Chondrocyte (in vitro differentiated cells): ENCODE measurements at regions not wholly inside any gene's neighbourhood (a gene's known extent, or its start where the extent isn't known, plus 50 kb on each side); places are given as distances from the start of the nearest gene placed in this dataset.
"Not testable (repeated sequence)": the region's sequence is repeated elsewhere in the genome, so short reads cannot be mapped to it uniquely, and the experiment has no call there.

Experiments used
- DNase-seq: peaks from one replicate; pipeline ENCODE4 v3.0.0; 2021; ENCODE audit warnings: mixed read lengths, low spot score
- H3K27ac Mint-ChIP-seq: one replicate; pipeline ENCODE4 v1.8.0; 2021; ENCODE audit warnings: mild to moderate bottlenecking, moderate library complexity, mixed read lengths; ENCODE audit not compliant: unreplicated experiment
- H3K27me3 Mint-ChIP-seq: 2 replicates; pipeline ENCODE4 v1.8.0; 2021; ENCODE audit warnings: low read depth, mixed read lengths
- H3K36me3 Mint-ChIP-seq: 2 replicates; pipeline ENCODE4 v1.8.0; 2021; ENCODE audit warnings: low read depth, mixed read lengths
- H3K4me1 Mint-ChIP-seq: 2 replicates; pipeline ENCODE4 v1.8.0; 2021; ENCODE audit warnings: low read depth, mild to moderate bottlenecking, mixed read lengths
- H3K4me3 Mint-ChIP-seq: one replicate; pipeline ENCODE4 v1.8.0; 2021; ENCODE audit warnings: mild to moderate bottlenecking, moderate library complexity, mixed read lengths; ENCODE audit not compliant: unreplicated experiment
- H3K9me3 Mint-ChIP-seq: 2 replicates; pipeline ENCODE4 v1.8.0; 2021; ENCODE audit warnings: low read depth, mixed read lengths
- TF ChIP-seq, protein P1 (sequence below): fragments of 200-600 bp; sonication (generic); IDR thresholded peaks from 2 replicates; pipeline ENCODE4 v1.5.0; 2021; ENCODE audit warnings: antibody characterized with exemption, mild to moderate bottlenecking, moderate library complexity

DNA sequence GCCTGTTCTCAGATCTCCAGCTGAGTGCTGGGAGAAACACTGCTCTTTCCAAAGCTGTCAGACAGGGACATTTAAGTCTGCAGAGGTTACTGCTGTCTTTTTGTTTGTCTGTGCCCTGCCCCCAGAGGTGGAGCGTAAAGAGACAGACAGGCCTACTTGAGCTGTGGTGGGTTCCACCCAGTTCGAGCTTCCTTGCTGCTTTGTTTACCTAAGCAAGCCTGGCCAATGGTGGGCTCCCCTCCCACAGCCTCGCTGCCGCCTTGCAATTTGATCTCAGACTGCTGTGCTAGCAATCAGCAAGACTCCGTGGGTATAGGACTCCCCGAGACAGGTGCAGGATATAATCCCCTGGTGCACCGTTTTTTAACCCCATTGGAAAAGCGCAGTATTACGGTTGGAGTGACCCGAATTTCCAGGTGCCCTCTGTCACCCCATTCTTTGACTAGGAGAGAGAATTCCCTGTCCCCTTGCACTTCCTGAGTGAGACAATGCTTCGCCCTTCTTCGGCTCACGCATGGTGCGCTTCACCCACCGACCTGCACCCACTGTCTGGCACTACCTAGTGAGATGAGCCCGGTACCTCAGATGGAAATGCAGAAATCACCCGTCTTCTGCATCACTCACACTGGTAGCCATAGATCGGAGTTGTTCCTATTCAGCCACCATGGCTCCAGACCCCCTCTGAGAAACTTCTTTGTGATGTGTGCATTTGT is 650.3 kb upstream of the ALG10B start:
- Mint-ChIP-seq H3K36me3 (no peaks in the 10 kb centered on the region), H3K4me3 (no peak overlapping the region), H3K27ac (no peak overlapping the region), H3K27me3 (no peaks in the 10 kb centered on the region), H3K4me1 (no peaks in the 10 kb centered on the region), H3K9me3 (peaks cover 53% of the 10 kb centered on the region)
- peak; percentile 29 for DNase-seq
- TF ChIP-seq, protein P1, sequence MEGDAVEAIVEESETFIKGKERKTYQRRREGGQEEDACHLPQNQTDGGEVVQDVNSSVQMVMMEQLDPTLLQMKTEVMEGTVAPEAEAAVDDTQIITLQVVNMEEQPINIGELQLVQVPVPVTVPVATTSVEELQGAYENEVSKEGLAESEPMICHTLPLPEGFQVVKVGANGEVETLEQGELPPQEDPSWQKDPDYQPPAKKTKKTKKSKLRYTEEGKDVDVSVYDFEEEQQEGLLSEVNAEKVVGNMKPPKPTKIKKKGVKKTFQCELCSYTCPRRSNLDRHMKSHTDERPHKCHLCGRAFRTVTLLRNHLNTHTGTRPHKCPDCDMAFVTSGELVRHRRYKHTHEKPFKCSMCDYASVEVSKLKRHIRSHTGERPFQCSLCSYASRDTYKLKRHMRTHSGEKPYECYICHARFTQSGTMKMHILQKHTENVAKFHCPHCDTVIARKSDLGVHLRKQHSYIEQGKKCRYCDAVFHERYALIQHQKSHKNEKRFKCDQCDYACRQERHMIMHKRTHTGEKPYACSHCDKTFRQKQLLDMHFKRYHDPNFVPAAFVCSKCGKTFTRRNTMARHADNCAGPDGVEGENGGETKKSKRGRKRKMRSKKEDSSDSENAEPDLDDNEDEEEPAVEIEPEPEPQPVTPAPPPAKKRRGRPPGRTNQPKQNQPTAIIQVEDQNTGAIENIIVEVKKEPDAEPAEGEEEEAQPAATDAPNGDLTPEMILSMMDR, result no peak

DNA sequence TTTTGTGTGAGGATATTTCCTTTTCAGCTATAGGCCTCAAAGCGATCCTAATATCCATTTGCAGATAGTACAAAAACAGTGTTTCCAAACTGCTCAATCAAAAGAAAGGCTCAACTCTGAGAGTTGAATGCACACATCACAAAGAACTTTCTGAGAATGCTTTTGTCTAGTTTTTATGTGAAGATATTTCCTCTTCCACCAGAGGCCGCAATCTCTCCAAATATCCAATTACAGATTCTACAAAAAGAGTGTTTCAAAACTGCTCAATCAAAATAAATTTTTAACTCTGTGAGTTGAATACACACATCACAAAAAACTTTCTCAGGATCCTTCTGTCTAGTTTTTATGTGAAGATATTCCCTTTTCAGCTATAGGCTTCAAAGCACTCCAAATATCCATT is 648.0 kb upstream of the ALG10B start:
- not testable (repeated sequence) for H3K27me3 Mint-ChIP-seq, DNase-seq, H3K27ac Mint-ChIP-seq, H3K36me3 Mint-ChIP-seq, H3K4me3 Mint-ChIP-seq, H3K4me1 Mint-ChIP-seq
- H3K9me3 Mint-ChIP-seq, result peaks cover 59% of the 10 kb centered on the region

DNA sequence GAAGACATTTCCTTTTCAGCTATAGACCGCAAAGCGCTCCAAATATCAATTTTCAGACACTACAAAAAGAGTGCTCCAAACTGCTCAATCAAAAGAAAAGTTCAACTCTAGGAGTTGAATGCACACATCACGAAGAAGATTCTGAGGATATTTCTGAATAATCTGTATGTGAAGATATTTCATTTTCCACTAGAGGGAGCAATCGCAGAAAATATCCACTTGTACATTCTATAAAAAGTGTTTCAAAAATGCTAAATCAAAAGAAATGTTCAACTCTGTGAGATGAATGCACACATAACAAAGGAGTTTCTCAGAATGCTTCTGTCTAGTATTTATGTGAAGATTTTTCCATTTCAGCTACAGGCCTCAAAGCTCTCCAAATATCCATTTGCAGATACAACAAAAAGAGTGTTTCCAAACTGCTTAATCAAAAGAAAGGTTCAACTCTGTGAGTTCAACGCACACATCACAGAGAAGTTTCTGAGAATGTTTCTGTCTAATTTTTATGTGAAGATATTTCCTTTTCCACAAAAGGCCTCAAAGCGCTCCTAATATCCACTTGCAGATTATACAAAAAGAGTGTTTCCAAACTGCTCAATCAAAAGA is 643.8 kb upstream of the ALG10B start:
- H3K36me3 Mint-ChIP-seq, result no peaks in the 10 kb centered on the region
- H3K4me1 Mint-ChIP-seq, result no peaks in the 10 kb centered on the region
- H3K27me3 Mint-ChIP-seq, result no peaks in the 10 kb centered on the region
- DNase-seq, result no peak
- H3K4me3 Mint-ChIP-seq, result no peak overlapping the region
- H3K27ac Mint-ChIP-seq, result no peak overlapping the region
- H3K9me3 Mint-ChIP-seq, result peaks cover 65% of the 10 kb centered on the region
- TF ChIP-seq, protein P1, result peak; percentile 65

DNA sequence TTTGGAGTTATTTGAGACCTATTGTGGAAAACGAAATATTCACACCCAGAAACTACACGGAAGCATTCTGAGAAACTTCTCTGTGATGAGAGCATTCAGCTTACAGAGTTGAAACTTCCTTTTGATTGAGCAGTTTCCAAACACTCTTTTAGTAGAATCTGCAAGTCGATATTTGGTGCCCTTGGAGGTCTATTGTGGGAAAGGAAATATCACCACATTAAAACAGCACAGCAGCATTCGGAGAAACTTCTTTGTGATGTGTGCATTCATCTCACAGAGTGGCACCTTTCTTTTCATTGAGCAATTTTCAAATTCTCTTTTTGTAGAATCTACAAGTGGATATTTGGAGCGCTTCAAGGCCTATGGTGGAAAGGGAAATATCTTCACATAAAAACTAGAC is 595.7 kb upstream of the ALG10B start:
- DNase-seq, result no peak
- Mint-ChIP-seq H3K9me3 (peaks cover 60% of the 10 kb centered on the region), H3K4me1 (no peaks in the 10 kb centered on the region), H3K36me3 (peaks cover 3% of the 10 kb centered on the region), H3K27ac (no peak overlapping the region), H3K27me3 (no peaks in the 10 kb centered on the region), H3K4me3 (no peak overlapping the region)
- TF ChIP-seq, protein P1, result no peak

DNA sequence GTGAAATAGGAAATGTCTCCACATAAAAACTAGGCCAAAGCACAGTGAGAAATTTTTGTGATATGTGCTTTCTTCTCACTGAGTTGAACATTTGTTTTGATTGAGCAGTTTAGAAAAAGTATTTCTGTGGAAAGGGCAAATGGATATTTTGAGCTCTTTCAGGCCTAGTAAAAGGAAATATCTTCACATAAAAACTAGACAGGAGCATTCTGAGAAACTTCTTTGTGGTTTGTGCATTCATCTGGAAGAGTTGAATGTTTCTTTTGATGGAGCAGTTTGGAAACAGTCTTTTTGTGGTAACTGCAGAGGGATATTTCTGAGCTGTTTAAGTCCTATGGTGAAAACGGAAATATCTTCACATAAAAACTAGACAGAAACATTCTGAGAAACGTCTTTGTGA is 582.7 kb upstream of the ALG10B start:
- Mint-ChIP-seq H3K27me3 (no peaks in the 10 kb centered on the region), H3K36me3 (peaks cover 2% of the 10 kb centered on the region), H3K4me3 (no peak overlapping the region), H3K27ac (no peak overlapping the region), H3K9me3 (peaks cover 79% of the 10 kb centered on the region), H3K4me1 (no peaks in the 10 kb centered on the region)
- TF ChIP-seq, protein P1, result no peak
- DNase-seq, result no peak
